ENCODE measurements at regions not wholly inside any gene's neighbourhood (a gene's known extent, or its start where the extent isn't known, plus 50 kb on each side); places are given as distances from the start of the nearest gene placed in this dataset.
"Not testable (repeated sequence)": the region's sequence is repeated elsewhere in the genome, so short reads cannot be mapped to it uniquely, and the experiment has no call there.

DNA sequence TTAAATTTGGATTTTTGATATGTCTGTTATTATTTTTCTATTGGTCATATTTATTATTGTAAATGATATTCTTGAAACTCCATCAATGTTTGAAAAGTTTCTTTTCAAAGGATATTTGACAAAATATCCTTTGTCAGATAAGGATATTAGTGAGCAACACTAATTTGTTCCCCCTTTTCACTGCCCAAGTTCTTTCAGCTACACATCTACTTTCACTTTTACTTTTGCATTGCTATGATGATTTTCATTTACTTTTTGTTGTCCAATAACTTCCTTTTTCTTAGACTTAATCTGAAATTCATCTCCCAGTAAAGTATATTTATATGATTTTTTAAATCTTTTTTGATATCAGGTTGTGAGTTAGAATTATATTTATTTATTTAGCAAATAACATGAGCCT lies 542.3 kb upstream of the ADGRL3 start:
- DNase-seq (ENCODE audit: low spot score): no peak

DNA sequence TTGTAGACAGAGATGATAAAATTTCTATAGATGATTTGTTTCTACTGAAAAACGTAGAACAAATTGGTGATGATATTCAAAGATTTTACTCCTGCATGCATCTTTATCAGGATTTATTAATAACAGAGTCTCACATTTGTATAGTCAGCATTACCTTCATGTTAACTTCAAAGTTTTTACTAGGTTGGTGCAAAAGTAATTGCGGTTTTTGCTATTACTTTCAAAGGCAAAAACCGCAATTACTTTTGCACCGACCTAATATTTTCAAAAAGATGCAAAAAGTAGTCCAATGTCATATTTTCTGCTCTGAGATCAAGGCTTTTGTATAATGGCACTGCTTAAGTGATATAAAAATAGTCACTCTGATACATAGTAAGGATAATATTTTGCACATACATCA lies 536.4 kb upstream of the ADGRL3 start:
- no peak for DNase-seq (ENCODE audit: low spot score)

DNA sequence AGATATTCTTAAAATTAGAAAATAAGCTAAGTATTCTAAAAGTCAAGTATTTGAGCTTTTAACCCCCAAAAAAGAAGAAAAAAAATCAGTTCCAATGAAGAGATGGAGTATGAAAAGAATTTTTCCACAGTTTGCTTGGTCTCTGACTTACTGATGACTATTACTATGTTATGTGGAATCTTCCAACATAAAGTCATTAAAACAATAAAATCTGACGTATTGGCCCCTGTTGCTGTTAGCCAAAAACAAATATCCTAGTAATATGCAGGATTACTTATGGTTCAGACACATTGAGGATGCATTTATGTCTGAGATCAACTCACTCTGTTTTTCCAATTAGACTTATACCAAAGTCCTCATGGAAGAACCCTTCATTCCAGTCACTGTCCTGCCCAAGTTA lies 517.2 kb upstream of the ADGRL3 start:
- DNase-seq (ENCODE audit: low spot score): no peak

DNA sequence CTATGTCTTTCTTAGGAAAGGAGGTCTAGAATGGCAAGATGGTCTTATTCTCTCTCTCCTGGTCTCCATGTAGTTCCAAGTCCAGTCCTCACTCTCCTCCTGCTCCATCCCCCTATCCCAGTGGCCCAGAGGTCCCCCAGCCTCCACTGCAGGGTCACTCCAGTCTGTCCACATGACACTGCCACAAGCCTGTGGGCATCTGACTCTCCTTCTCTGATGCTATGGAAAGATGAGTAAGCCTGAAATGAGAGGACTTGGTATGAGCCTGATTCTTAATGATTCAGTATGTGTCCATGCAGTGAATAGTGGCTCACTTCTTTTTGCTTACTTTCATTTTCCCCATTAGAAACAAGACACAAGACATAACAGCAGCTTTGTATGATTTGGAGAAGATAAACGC lies 516.8 kb upstream of the ADGRL3 start:
- DNase-seq (ENCODE audit: low spot score): no peak

DNA sequence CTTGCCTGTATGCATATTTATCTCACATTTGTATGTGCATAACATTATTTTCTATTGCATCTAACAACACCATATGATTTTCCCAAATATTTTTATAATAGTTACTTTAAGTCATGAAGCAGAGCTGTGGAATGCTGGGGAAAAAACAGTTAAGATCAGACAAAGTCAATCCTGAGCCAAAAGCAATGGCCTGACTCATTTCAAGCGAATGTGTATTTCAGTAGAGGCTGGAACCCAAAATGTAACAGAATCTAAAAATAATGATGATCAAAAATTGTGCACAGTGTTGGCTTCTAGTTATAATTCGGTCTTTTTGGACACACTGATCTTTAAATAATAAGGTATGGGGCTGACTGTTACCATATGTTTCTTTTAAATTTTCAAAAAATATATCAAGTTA lies 516.2 kb upstream of the ADGRL3 start:
- no peak for DNase-seq (ENCODE audit: low spot score)

DNA sequence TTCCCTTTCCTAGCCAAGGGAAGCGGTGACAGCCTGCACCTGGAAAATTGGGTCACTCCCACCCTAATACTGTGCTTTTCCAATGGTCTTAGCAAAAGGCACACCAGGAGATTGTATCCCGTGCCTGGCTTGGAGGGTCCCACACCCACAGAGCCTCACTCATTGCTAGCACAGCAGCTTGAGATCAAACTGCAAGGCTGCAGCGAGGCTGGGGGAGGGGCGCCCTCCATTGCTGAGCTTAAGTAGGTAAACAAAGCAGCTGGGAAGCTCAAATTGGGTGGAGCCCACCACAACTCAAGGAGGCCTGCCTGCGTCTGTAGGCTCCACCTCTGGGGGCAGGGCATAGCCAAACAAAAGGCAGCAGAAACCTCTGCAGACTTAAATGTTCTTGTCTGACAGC lies 504.1 kb upstream of the ADGRL3 start:
- DNase-seq (ENCODE audit: low spot score): not testable (repeated sequence)

DNA sequence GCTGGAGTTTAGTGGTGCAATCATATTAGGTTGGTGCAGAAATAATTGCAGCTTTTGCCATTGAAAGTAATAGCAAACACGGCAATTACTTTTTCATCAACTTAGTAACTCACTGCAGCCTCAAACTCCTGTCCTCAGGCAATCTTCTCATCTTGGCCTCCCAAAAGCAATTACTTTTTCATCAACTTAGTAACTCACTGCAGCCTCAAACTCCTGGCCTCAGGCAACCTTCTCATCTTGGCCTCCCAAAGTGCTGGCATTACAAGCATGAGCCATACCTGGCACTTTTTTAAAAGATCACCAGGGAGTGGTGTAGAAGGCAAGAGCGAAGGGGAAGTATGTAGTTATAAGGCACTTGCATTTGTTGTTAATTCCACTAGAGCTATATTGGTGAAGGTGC lies 491.1 kb upstream of the ADGRL3 start:
- DNase-seq (ENCODE audit: low spot score): no peak

DNA sequence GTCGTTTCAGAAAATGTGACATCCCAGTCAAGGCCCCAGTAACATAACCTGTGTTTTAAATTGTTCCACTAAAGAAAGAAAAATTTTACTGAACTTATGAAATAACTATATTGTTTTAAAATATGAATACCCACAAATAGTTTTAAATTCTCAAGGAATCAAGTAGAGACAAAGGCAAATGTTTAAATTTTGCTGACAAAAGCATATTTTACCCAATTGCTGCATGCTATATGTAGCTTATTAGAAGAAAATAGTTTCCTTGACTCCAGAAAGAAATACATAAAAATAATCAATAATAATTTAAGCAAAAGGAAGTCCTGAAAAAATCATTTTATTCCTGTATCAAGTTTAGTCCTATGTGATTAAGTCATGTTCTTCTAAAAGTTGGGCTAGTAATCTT lies 481.3 kb upstream of the ADGRL3 start:
- DNase-seq (ENCODE audit: low spot score): no peak

DNA sequence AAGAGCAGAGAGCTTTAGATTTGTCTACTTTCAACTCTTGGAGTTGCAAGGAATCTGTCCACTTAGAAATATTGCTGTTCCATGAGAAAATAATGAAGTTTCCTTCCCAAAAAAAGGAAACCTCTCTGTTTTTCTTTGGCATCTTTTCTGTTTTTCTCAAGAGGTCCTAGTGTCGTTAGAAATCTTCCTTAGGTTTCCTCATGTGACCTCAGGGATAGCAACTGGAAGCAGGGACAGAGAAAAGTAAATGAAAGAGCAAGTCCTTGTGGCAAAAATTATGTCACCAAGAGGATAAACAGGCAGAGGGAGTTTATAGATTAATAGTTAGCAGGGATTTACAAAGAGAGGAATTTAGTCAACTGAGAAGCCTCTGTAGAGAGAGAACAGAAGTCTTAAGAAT lies 478.4 kb upstream of the ADGRL3 start:
- DNase-seq (ENCODE audit: low spot score): no peak

DNA sequence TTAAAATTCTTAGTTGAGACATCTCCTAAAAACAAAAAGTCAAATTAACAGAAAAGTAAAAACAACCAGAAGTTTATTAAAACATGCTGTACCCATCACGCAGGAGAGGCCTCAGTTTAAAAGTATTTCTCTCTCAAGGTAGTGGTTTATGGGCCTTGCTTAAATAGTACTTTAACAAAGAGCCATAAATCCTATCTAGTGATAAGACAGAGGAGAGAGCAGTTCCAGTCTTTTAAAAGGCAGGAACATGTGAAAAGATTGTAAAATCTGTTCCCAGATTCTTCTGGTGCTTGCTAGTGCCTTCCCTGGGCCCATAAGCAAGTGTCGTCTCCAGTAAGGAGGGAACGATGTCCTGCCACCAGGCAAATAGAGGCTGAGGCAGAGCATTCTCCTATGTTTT lies 476.3 kb upstream of the ADGRL3 start:
- no peak for DNase-seq (ENCODE audit: low spot score)

DNA sequence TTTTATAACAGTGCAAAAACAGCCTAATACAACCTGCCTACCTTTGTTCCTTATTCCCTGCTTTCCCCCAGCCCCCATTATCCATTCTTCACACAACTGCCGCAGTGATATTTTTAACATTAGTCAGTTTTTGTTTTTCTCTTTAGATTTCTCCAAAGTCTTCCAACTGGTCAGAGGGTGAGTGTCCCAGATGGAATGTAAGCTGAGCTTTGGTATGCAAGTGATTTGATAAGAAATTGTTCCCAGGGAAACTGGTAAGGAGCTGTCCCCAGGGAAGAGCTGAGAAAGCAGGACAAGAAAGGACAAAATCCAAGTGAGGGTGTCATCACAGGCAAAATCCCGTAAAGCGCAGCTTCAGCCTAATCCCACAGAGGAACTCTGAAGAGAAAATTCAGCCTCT lies 475.5 kb upstream of the ADGRL3 start:
- no peak for DNase-seq (ENCODE audit: low spot score)

DNA sequence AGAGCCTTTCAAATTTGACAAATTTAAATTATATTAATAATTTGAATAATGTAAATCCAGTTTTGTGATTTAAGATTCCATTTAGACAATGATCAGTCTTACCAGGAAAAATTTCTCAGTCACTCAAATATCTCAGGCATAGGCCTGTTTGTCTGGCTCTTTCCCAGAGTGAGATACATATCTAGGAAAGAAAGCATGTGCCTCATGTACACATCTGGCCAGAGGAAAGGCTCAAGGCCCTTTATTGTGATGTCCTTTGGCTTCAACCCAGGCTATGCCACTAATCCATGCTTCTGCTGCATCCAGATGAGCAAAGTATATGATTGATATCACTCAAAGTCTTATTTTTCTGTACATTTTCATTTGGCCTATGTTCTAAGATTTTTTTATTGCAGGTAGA lies 473.3 kb upstream of the ADGRL3 start:
- DNase-seq (ENCODE audit: low spot score): no peak

DNA sequence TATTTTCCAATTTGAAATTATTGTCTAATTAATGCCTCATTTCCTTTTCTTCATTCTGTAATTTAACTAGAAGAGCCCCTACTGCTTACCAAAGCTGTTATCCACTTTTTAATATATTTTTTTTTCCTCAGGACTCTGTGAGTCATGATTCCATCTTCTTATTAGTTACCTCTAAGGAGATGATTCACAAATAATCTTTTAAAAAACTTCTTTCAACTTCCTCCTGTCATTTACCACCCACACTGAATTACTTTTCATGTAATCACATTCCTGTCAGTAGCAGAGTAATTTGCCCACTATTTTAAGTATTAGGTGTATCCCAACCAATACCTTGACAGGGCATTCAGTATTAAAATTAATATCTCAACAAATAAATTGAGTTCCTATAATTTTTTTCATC lies 470.9 kb upstream of the ADGRL3 start:
- no peak for DNase-seq (ENCODE audit: low spot score)

DNA sequence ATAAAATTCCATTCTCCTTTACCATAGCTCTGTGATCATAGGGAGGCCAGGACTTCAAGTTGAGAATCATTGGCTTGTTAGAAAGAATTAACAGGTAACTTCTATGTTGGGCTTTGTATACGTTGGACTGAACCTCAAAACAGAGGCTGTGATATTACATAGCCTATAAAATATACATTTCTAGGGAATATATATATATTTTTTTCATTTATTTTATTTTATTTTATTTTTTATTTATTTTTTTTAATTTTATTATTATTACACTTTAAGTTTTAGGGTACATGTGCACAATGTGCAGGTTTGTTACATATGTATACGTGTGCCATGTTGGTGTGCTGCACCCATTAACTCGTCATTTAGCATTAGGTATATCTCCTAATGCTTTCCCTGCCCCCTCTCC lies 470.4 kb upstream of the ADGRL3 start:
- DNase-seq (ENCODE audit: low spot score): not testable (repeated sequence)

DNA sequence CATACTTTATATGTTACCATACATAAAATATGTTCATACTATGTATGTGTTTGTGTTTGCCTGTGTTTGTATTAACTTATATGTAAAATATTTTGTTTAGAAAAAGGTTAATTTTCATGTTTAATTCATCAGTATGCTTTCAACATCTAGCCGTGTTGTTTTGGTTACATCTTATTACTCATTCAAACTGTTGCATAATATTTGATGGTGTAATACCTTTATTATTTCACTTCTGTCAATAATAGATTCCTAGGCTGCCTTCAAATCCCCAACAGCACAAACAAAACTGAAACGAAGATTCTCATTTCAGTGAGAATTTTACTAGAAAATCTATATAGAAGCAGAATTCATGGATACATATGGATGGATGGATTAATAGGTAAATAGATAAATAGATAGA lies 462.3 kb upstream of the ADGRL3 start:
- no peak for DNase-seq (ENCODE audit: low spot score)

DNA sequence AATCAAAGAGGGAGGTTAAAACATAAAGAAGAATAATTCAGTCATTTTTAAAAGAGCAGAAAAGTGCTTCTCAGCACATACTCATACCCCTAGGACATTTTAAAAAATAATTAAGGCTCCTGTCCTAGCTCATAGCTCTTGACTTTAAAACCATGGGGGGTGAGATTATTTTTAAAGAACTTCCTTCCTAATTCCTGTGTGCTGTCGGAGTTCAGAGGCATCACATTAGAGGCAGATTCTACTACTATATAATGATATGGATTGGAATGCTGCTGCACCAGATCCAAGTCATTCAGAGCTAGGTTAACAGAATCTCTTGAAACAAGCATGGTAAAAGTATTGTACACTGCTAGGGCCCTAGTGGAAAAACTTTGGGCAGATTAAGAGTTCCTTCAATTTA lies 456.5 kb upstream of the ADGRL3 start:
- DNase-seq (ENCODE audit: low spot score): no peak

DNA sequence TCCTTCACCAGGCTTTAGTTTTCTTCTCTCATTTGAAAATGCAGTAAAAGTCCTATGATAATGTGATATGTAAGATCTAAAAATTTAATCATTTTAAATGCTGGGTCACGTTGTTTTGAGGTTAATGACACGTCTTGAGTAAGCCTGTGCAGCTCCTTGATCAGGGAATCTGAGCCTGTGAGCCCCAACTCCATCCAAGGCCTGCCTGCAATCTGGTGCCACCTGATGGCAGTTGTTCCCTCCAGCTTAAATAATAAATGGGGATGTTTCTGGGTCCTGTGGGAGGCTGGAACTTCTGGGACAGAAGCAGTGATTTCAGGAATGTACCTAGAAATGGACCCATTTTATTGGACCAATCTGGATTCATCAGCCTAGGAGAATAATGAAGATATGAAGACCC lies 455.4 kb upstream of the ADGRL3 start:
- no peak for DNase-seq (ENCODE audit: low spot score)

DNA sequence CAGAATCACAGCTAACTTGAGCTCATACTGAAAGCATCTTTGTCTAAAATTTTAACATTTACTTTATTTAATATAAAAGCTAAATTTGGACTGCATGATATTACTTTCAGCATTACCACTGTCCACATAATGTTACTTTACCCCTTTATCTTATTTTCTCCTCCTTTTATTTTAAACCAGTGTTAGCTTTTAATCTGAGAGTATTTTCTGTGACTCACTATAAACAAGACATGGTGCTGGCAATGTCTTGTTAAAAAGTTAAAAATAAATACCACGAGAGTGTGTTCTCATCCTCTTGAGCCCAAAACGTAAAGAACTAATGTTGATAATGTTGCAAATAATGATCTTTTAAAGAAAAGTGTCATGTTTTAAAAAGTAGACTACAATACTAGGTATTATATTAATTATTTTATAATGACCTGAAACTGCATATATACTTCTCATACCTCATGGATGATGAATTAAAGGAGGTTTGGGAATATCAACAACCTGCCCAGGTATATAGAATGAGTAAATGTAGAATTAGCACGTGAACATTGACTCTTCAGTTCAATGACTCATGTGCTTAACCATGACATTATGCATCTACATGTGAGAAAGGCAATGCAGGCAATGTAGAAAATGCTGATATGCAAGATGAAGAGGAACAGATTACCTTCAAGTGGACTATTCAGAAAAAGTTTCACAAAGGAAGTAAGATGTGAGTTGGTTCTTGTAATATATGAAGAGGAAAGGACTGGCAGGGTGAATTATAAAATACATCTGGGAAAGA lies 454.1 kb upstream of the ADGRL3 start:
- no peak for DNase-seq (ENCODE audit: low spot score)

DNA sequence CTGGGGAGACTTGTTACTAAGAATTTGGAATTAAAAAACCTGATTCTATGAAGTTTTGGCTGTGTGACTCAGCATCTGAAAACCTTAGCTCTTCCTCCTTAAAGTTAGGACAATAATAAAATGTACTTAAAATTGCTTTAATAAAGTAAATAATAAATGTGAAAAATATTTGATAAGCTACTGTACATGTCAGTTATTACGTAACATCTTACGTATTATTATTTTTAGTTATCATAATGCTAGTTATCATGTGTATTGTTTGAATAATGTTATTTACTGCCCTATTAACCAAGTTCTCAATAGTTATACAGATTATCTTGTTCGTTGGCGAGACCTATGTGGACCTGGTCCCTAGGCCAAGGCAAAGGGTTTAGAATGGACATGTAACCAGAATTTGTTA lies 449.2 kb upstream of the ADGRL3 start:
- no peak for DNase-seq (ENCODE audit: low spot score)

DNA sequence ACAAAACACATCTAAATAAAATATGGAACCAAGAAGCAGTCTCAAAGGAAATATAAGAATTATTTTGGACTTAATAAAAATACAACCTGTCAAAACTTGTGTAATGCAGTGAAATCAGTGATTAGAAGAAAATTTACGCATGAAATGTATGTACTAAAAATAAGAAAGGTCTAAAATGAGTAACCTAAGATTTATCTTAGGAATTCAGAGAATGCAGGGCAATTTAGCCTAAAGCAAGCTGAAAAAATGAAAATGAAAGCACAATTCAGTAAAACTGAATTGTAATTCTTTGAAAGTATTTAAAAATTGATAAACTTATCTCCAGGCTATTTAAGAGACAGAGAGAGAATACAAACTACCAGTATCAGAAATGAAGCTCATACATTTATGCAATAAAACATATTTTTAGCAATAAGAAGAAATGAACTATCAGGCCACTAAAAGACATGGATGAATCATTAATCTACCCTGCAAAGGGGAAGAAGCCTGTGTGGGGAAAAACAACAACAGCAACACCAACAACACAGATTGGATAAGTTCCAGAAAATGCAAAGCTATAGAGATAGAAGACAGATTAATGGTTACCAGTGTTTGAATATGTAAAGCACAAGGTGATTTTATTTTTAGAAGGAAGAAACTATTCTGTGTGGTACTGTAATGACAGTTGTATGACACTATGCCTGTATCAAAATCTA lies 442.0 kb upstream of the ADGRL3 start:
- no peak for DNase-seq (ENCODE audit: low spot score)

DNA sequence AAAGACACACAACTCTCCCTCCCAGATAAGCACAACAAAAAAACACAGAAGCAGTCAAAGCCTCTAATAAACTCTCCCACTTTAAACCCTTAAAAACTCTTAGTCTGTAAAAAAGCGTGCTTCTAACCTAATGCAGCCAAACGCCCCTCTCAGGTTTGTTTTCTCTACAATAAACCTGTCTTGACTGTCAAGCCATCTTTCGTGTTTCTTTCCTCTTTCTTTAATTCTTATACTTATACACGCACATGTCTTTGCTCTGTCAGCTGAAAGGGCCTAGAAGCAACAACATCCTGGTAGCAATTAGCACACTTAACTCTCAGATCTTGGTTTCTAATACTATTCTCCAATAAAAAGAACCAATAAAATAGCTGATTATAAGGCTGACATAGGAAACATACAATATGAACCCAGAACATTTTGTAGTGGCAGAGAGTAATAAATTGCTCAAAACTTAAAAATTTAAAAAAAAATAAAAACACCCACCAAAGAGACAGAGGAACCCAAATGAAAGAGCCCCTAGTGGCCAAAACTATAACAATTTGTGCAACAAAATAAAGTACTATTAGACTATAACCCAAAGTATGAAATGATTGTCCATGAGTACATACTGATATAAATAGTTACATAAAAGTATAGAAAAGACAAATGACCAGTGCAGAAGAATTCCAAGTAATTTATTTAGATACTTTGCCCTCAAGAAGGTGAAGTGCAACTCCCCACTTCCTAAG lies 440.4 kb upstream of the ADGRL3 start:
- DNase-seq (ENCODE audit: low spot score): no peak

DNA sequence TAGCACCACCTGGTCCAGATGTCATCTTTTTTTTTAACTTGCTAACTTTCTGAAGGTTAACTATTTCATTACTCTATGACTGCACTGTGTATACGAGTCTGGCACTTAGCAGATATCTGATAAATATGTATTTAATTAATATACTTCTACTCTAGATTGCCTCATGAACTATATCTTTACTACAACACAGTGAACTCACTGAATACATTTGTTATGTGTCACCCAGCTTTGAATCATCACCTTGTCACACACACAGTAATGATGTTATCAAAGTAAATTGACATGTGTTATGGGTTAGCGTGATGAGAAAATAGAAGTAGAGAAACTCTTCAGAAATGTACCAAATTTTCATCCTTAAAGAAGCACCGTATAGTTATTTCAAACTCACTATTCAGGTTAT lies 419.3 kb upstream of the ADGRL3 start:
- DNase-seq (ENCODE audit: low spot score): no peak

DNA sequence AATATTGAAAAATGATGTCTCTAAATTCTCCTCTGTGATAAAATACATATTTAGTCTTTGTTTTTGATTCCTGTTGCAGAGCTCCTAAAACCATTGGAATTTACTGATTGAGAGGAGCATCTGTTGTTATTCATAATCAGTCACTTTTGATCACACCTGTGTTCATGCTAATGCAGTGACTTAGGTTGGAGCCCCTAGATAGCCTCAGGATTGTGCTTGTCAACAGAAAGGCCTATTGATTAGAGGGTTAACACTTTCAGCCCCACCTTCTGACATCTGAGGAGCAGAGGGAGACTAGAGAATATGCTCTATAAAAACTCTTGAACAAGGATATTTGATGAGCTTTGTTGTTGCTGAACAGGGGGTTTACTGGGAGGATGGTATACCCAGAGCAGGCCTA lies 409.5 kb upstream of the ADGRL3 start:
- DNase-seq (ENCODE audit: low spot score): no peak

All from SW480 (cell line).